Fibroblast of pulmonary artery (primary cell): ENCODE measurements at regions not wholly inside any gene's neighbourhood (a gene's known extent, or its start where the extent isn't known, plus 50 kb on each side); places are given as distances from the start of the nearest gene placed in this dataset.

Experiments used
- DNase-seq: peaks from one replicate; pipeline ENCODE4 v3.0.0-alpha.2; 2010; ENCODE audit warnings: low read depth
- H3K4me3 ChIP-seq: replicated peaks from 2 replicates; pipeline ENCODE4 v1.5.1; 2011; ENCODE audit warnings: low read depth, mild to moderate bottlenecking, control low read depth, low read length, moderate library complexity
- TF ChIP-seq, protein P1 (sequence below): IDR thresholded peaks from 2 replicates; pipeline ENCODE4 v1.5.1; 2011; ENCODE audit warnings: mild to moderate bottlenecking, control low read depth, low read length, inconsistent platforms; ENCODE audit errors: missing control alignments

DNA sequence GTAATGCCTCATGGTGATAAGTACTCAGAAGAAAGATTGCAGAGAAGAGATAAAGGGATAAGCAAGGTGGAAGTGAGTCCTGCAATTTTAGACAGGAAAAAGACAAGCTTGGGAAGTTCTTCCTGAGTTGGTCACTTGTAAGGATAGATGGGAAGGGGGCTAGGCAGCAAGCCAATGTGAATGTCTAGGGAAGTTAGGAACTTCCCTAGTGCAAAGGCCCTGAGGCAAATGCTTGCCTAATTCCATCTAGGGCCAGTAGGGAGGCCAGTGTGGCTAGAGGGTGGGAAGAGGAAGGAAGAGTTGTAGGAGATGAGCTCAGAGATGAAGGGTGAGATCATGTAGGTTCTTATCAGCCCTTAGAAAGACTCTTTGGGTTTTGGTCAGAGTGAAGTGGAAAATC lies 206.6 kb downstream of the MAT2B start:
- TF ChIP-seq, protein P1, sequence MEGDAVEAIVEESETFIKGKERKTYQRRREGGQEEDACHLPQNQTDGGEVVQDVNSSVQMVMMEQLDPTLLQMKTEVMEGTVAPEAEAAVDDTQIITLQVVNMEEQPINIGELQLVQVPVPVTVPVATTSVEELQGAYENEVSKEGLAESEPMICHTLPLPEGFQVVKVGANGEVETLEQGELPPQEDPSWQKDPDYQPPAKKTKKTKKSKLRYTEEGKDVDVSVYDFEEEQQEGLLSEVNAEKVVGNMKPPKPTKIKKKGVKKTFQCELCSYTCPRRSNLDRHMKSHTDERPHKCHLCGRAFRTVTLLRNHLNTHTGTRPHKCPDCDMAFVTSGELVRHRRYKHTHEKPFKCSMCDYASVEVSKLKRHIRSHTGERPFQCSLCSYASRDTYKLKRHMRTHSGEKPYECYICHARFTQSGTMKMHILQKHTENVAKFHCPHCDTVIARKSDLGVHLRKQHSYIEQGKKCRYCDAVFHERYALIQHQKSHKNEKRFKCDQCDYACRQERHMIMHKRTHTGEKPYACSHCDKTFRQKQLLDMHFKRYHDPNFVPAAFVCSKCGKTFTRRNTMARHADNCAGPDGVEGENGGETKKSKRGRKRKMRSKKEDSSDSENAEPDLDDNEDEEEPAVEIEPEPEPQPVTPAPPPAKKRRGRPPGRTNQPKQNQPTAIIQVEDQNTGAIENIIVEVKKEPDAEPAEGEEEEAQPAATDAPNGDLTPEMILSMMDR, result no peak
- DNase-seq, result no peak

DNA sequence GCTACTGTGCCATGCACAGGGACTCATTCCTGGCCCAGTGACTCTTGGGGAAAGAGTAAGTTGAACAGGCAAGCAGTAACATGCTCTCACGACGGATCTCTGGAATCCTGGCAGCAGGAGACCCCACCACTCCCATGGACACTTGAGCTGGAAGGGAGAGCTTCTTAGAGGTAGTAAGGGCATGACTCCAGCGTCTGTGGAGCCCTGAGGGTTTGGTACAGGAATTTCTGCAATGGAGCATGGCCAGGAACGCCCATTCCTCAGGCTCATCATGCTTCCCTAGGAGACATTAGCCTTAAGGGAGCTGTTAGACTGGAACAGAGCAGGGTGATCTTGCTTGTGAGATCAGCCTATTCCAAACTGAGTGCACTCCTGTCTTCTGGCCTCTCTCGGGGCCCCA lies 212.9 kb downstream of the MAT2B start:
- TF ChIP-seq, protein P1, result no peak
- H3K4me3 ChIP-seq, result no peak overlapping the region
- DNase-seq, result no peak

More for the DNA sequence above, 206.6 kb downstream of the MAT2B start:
- no peak overlapping the region for H3K4me3 ChIP-seq

DNA sequence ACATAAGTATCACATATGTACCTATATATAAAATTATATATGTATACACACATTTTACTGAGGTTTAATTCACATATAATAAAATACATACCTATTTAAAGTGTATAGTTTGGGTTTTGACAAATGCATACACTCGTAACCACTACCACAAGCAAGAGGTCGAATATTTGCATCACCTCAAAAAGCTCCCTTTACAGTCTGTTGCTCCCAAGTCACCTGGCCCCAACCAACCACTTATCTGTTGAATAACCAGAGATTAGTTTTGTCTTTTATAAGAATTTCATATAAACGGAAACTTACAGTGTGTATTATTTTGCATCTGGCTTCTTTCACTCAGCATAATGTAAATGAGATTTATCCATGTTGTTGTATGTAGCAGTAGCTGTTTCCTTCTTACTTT lies 218.9 kb downstream of the MAT2B start:
- H3K4me3 ChIP-seq, result no peak overlapping the region
- no peak for DNase-seq
- TF ChIP-seq, protein P1, result no peak

DNA sequence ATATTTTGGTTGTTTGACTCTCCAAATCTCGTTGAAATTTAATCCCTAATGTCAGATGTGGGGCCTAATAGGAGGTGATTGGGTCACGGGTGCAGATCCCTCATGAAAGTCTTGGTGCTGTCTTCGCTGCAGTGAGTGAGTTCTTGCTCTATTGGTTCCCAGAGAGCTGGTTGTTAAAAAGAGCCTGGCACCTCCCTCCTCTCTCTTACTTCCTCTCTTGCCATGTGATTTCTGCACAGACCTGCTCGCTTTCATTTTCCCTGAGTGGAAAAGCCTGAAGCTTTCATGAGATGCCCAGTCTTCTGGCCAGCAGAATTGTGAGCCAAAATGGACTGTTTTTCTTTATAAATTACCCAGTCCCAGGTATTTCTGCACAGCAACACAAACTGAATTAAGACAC lies 221.6 kb downstream of the MAT2B start:
- DNase-seq, result no peak
- TF ChIP-seq, protein P1, result no peak
- no peak overlapping the region for H3K4me3 ChIP-seq

DNA sequence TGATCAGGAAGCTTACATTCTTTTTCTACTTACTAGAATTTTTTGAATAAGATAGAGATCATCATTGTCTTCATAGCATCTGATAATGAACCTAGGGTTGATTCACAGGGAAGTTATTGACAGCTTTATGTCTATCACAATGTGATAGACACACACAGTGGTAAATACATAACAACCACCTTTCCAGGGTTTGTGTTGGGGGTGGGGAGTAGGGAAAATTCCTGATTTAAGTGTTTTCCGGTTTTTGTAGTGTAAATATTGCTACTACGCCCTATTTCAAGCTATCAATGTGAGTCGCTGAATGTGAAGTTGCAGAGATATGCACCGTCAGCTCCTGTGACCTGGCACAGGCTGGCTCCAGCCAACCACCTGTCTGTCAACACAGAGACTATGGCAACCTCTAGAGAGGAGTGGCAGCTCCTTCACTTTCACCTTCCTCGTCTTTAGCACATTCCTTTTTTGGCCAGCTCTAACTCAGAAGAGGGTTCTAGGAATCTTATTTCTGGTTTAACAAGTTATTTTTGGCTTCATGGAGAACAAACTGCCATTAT lies 224.9 kb downstream of the MAT2B start:
- TF ChIP-seq, protein P1, result no peak
- H3K4me3 ChIP-seq, result no peak overlapping the region
- DNase-seq, result no peak

DNA sequence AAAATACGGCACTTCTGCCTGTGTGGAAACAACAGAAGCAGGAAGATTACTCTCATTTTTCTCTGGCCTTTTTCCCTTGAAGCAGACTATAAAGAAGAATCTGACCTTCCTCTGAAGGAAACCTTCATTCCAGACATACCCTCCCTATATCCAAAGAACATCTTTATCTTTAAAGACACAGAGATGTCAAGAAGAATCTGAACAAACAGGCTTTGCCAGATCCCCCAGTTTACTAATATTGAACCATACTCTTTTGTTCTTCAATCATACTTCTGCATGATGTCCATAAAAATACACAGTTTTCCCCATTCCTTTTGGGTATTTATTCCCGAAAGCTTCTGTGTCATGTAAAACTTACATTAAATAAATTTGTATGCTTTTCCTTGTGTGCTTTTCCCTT lies 225.8 kb downstream of the MAT2B start:
- no peak for DNase-seq
- H3K4me3 ChIP-seq, result no peak overlapping the region
- TF ChIP-seq, protein P1, result no peak

DNA sequence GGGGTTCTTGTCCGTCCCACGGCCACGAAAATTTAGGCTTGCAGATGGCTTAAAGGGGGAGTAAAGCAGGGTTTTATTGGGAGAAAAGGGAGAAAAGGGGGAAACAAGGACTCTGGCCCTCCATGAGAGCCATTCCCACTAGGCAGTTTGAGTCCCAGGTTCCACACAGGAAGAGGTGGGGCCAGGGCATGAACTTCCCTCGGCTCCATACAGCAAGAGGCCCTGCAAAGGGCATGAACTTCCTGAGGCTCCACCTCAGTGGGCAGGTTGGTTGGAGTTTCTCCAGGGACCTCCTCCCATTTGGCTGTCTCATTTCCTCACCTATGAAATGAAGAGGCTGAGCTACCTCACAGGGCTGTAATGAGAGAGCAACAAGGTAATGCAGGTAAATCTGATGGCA lies 229.7 kb downstream of the MAT2B start:
- TF ChIP-seq, protein P1, result no peak
- no peak overlapping the region for H3K4me3 ChIP-seq
- DNase-seq, result no peak
